KMS-11 (cell line): ENCODE measurements at regions not wholly inside any gene's neighbourhood (a gene's known extent, or its start where the extent isn't known, plus 50 kb on each side); places are given as distances from the start of the nearest gene placed in this dataset.

Experiments used
- H2AFZ ChIP-seq: fragments of 200-600 bp; sonication (generic); 2 replicates; pipeline ENCODE4 v1.6.1; 2016; ENCODE audit warnings: antibody characterized with exemption, mixed run types, low read depth
- H3K27ac ChIP-seq: fragments of 200-600 bp; sonication (generic); 2 replicates; pipeline ENCODE4 v1.6.1; 2016; ENCODE audit warnings: mild to moderate bottlenecking, mixed run types
- H3K27me3 ChIP-seq: fragments of 200-600 bp; sonication (generic); 2 replicates; pipeline ENCODE4 v1.6.1; 2017; ENCODE audit warnings: mild to moderate bottlenecking, low read depth, mixed run types, moderate library complexity; ENCODE audit not compliant: insufficient read depth
- H3K36me3 ChIP-seq: fragments of 200-600 bp; sonication (generic); 2 replicates; pipeline ENCODE4 v1.6.1; 2017; ENCODE audit warnings: mild to moderate bottlenecking, mixed run types; ENCODE audit not compliant: insufficient read depth
- H3K4me1 ChIP-seq: fragments of 200-600 bp; sonication (generic); 2 replicates; pipeline ENCODE4 v1.6.1; 2016; ENCODE audit warnings: mild to moderate bottlenecking, low read depth, mixed run types; ENCODE audit not compliant: poor library complexity, severe bottlenecking
- H3K4me2 ChIP-seq: fragments of 200-600 bp; sonication (generic); 2 replicates; pipeline ENCODE4 v1.7.0; 2016; ENCODE audit warnings: mild to moderate bottlenecking, mixed run types
- H3K4me3 ChIP-seq: fragments of 200-600 bp; sonication (generic); IDR thresholded peaks from 2 replicates; pipeline ENCODE4 v1.6.1; 2017; ENCODE audit warnings: low read depth, low read length, mixed read lengths; ENCODE audit not compliant: insufficient read depth
- H3K79me2 ChIP-seq: fragments of 200-600 bp; sonication (generic); 2 replicates; pipeline ENCODE4 v1.6.1; 2016; ENCODE audit warnings: low read depth, mixed run types; ENCODE audit not compliant: insufficient read depth
- H3K9ac ChIP-seq: fragments of 200-600 bp; sonication (generic); 2 replicates; pipeline ENCODE4 v1.6.1; 2016; ENCODE audit warnings: mild to moderate bottlenecking, mixed run types
- H4K20me1 ChIP-seq: fragments of 200-600 bp; sonication (generic); 2 replicates; pipeline ENCODE4 v1.6.1; 2016; ENCODE audit warnings: mild to moderate bottlenecking, mixed run types; ENCODE audit not compliant: insufficient read depth
- CTCF ChIP-seq: fragments of 200-600 bp; sonication (generic); conservative IDR thresholded peaks from 2 replicates; pipeline ENCODE4 v1.6.1; 2017; ENCODE audit warnings: low read depth, mild to moderate bottlenecking, antibody characterized with exemption, low read length, moderate library complexity, mixed read lengths

GRCh38 chr2:217360781-217361482 is 501.1 kb upstream of the TNP1 start:
- no peaks in the 10 kb centered on the region for H3K4me1 ChIP-seq
- no peaks in the 10 kb centered on the region for H4K20me1 ChIP-seq
- H3K4me2 ChIP-seq, result no peak overlapping the region
- H3K27ac ChIP-seq, result no peak overlapping the region
- H3K36me3 ChIP-seq, result no peaks in the 10 kb centered on the region
- H2AFZ ChIP-seq, result no peak overlapping the region
- TF ChIP-seq CTCF, result no peak
- H3K79me2 ChIP-seq, result no peaks in the 10 kb centered on the region
- H3K9ac ChIP-seq, result no peak overlapping the region
- H3K27me3 ChIP-seq, result no peaks in the 10 kb centered on the region
- no peak overlapping the region for H3K4me3 ChIP-seq

- Histone ChIP-seq H4K20me1 (no peaks in the 10 kb centered on the region), H3K4me3 (no peak overlapping the region), H3K36me3 (no peaks in the 10 kb centered on the region), H3K27ac (no peak overlapping the region), H2AFZ (no peak overlapping the region), H3K4me2 (no peak overlapping the region), H3K4me1 (no peaks in the 10 kb centered on the region), H3K27me3 (no peaks in the 10 kb centered on the region), H3K9ac (no peak overlapping the region), H3K79me2 (no peaks in the 10 kb centered on the region)
- TF ChIP-seq CTCF, result no peak
Observed at GRCh38 chr2:217360111-217360510, 500.2 kb upstream of the TNP1 start.

GRCh38 chr2:217357886-217358620 is 498.2 kb upstream of the TNP1 start:
- Histone ChIP-seq H3K4me2 (no peak overlapping the region), H2AFZ (no peak overlapping the region), H4K20me1 (no peaks in the 10 kb centered on the region), H3K27ac (no peak overlapping the region), H3K79me2 (no peaks in the 10 kb centered on the region), H3K4me3 (no peak overlapping the region), H3K27me3 (no peaks in the 10 kb centered on the region), H3K4me1 (no peaks in the 10 kb centered on the region), H3K9ac (no peak overlapping the region), H3K36me3 (no peaks in the 10 kb centered on the region)
- TF ChIP-seq CTCF, result no peak

- H3K27me3 ChIP-seq, result no peaks in the 10 kb centered on the region
- H3K4me1 ChIP-seq, result no peaks in the 10 kb centered on the region
- no peaks in the 10 kb centered on the region for H3K79me2 ChIP-seq
- no peak overlapping the region for H3K27ac ChIP-seq
- no peaks in the 10 kb centered on the region for H4K20me1 ChIP-seq
- no peak overlapping the region for H3K9ac ChIP-seq
- H2AFZ ChIP-seq, result no peak overlapping the region
- H3K36me3 ChIP-seq, result no peaks in the 10 kb centered on the region
- TF ChIP-seq CTCF, result no peak
- no peak overlapping the region for H3K4me2 ChIP-seq
- H3K4me3 ChIP-seq, result no peak overlapping the region
Observed at GRCh38 chr2:217356781-217357180, 496.9 kb upstream of the TNP1 start.
